ENCODE measurements at regions not wholly inside any gene's neighbourhood (a gene's known extent, or its start where the extent isn't known, plus 50 kb on each side); places are given as distances from the start of the nearest gene placed in this dataset.
A peak's percentile ranks its signal among the peaks of the same experiment; 100 is the strongest.

DNA sequence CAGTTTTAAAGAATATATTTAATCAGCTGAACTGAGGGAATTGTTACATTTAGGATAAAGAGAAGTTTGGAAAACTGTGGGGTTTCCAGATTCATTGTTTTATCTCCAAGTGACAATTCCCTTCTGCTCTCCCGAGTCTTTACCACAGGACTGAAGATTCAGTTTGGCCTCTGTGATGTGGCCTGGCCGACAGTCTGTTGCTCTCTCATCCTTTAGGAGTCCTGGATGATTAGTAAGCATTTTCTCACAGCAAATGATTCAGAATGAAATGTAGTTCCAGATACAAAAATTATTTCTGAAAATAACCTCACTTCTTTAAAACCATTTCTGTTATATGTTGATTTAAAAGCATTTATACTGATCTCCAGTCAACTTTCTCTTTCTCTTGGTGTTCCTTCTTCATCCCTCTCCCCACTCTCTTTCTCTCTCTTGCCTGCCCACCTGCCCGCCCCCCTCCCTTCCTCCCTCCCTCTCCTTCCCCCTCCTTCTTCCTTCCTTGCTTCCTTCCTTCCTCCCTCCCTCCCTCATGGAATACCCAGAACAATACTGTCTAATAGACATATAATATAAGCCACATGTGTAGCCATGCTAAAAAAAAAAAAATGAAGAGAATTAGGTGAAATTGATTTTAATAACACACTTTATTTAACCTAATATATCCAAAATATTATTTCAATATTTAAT, 254.9 kb downstream of the PRL start:
- DNase-seq, result no peak

- no peak for DNase-seq
Observed at GRCh38 chr6:22042706-22043105, 254.1 kb downstream of the PRL start.

DNA sequence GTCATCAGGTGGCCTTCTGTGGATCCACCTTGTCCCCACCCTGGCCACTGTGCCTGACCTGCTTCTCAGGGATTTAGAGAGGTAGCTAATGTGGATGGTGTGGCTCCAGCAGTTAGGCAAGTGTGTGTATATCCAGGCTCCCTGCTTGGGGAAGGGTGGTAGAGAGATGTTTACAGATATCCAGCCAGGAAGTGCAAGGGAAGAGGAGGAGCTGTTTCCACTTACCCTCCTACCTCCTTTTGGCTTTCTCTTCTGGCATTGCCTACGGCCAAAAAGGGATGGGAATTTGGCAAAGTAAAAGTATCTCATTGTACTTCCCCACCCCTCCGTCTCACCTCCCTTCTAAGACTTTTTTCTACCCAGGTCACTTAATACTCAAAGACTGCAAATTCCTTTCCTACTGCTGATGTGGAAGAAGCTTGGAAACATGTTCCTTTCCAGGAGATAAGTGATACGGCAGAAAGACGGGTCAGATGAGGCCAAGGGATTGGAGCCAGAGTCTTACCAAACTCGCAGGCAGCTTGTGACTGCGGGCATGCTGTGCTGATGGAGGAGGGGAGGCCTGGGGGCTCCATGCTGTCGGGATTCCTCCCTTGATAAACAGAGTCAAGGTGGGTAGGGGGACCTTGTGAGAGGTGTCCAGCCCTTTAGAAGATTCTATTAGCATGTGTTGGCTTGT, 253.4 kb downstream of the PRL start:
- no peak for DNase-seq

- no peak for DNase-seq
Observed at GRCh38 chr6:22045261-22045912, 251.4 kb downstream of the PRL start.

- no peak for DNase-seq
Observed at GRCh38 chr6:22049002-22049401, 247.8 kb downstream of the PRL start.

- DNase-seq, result peak; percentile 2
Observed at GRCh38 chr6:22053391-22053997, 243.3 kb downstream of the PRL start.

- no peak for DNase-seq
Observed at GRCh38 chr6:22056398-22056797, 240.4 kb downstream of the PRL start.

- no peak for DNase-seq
Observed at GRCh38 chr6:22057962-22058361, 238.9 kb downstream of the PRL start.

GRCh38 chr6:22059126-22059525, 237.7 kb downstream of the PRL start:
- no peak for DNase-seq

GRCh38 chr6:22059946-22060345, 236.9 kb downstream of the PRL start:
- no peak for DNase-seq

DNA sequence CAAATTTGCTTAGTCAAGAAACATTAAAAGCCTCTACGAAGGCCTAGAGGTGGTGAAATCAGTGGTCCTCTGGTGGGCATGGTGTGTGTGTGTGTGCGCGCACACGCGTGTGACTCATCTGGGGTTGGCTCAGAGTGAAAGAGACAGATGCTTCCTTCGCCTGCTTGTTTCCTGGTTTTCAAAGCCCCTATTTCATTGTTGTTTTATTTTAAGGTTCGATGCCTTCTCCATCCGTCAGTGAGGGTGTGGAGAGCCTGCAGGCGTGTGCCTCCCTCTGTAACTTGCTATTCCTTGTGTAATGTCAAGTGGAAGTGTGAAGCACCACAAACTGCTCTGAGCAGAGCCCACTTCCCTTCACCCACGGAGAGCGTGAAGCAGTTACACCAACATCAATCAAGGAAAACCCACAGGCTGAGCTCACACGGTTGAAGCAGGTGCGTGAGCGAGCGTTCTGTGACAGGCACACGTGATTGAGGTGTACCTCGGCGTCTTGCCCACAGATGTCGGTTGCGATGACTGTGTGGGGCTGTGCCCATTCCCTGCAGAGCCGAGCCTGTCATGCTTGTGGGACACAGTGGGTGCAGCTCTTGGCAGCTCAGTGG, 233.9 kb downstream of the PRL start:
- DNase-seq, result peak; percentile 57

DNA sequence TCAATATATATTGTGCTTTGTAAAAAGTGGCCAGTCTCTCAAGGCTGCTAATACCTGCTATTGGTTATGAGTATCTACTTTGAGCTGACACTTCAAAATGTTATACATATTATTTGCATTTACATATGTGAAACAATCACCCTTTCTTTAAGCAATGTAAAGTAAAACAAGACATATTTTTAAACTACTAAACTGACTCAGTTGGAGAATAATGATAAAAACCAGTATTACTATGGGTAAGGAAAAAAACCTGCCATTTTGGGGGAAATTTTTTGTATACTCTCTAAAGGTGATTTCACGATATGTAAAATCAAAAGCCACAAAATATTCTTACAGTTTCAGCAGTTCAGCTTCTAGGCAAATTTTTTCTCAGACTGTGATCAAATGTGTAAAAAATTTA, 232.3 kb downstream of the PRL start:
- no peak for DNase-seq

DNA sequence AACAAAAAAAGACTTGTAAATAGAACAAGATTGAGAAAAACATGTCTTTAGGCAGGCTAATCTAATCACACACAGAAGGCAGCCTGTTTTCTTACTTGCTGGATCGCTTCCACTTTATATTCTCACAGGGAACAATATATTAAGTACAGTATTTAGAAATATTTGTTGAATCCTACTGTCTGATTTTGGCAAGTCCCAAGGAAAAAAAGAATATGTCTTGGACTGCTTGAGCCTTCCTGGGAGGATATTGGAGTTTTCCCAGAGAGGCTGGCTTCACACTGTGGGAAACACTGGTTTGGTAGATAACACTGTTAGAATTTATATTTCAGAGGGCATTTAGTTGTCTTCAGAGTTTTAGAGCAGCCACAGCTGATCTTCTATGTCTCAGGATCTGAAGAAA, 229.7 kb downstream of the PRL start:
- no peak for DNase-seq

DNA sequence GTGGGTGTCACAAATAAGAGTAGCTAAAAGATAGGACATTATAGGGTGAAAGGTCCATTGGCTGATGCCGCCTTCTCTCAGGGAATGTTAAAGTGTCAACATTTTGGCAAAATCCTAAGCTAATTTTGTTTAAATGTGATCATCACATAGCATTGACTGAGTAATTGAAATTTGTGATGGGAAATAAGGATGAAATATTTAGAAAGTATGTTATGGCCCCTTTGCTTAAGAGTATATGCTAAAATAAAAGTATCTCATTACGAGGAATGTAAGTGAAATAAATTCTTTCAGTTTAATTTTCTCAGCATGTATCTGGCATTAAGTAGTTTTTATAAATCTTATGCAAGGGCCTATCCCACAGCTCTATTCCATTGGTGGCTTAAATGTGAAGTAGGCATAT, 229.2 kb downstream of the PRL start:
- no peak for DNase-seq

DNA sequence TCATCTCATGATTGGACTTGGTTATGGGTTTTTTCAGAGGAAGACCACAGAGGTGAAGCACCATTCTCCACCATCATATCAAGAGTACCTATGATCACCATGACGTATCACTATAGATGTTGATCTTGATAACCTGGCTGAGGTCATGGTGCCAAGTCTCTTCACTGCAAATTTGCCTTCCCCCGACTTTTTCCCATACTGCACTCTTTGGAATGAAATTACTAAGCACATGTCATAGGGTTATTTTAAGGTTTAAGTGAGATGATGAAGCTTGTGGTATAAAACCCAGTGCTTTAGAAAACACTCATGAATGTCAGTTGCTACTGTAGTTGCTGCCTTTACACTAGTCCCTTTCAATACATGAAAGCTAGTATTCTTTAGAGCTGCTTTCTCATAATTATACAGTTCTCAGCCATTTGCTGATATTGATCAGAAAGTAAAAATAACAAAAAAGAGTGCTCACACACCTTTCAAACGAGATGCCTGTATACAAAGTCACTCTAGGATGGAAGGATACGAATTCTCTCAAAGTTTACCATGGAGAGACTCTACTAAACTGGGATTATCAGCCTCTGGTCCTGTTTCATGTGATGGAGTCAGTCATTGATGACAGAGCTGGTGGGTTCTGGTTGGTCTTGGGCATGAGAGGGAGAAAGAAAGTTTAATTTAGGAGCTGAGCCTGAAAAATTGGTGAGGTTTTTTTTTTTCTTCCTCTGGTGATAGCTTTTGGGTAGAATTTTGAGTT, 228.1 kb downstream of the PRL start:
- DNase-seq, result no peak

DNA sequence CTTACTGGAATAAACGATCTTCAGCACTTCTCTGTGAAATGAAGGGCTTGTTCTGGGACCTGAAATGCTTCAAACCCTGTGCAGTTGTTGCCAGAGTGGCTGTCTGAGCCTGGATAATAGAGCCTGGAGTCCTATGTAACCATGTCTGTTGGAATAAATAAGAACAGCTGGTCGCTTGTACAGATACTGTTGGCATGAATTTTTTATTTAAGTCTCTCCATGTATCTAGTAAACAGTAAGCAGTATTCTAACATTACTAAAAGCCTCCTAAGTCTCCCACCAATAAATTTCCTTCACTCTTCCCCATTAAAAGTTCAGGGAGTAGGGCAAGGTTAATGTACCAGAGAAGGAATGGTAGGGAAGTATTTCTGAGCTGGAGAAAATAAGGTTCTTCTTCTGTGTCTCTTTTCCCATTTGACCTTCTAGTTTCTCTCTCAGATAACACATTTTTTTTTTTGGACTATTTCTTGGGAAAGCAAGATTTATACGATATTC, 227.5 kb downstream of the PRL start:
- no peak for DNase-seq

DNA sequence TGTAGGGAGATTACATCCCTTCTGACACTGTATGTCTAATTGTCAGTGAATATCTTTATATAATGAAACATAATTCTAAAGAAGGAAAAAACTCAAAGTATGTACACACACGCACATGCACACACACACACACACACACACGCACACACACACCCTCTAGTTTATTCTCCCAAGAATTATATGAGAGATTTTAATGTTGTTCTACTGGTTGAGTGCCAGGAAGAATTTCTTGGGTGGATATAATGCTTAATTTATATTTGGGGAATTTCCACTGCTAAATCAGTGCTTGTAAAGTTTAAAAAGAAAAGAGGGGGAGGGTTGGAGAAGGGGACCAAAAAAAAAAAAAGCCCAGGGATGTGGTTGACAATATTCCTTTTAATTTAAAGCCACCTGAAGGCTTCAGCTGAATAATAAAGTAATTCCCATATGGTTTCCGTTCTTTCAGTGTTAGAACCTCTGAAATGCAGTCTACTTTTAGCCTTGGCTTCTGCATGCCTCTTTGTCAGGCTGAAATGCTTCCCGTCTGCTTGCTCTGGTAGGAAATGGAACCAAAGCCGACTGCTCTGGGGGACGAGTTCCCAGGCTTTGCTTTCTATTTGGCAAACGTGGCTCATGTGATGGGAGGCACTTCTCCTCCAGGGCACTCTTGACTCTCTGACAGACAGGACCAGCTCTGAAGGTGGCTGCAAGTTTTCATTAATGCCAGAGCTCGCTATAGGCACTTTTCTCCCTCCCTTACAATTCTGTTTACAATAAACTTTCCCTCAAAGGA, 225.4 kb downstream of the PRL start:
- DNase-seq, result no peak

DNA sequence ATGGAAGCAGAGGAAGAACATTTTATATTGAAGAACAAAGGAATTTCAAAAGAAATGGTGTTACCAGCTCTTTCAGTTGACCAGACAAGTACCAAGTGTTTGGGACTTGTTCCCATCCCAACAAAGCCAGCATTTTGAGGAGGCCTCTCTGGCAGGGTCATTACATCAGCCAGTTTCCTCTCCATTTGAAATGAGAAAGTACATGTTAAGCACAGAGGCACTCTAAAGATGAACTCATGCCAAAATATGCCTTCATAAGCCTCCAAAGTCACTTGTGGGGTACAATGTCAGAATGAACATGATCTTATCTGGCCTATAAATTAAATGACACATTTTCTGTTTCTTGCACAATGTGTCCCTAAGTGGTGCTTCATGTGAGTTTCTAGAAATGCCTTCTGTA, 223.9 kb downstream of the PRL start:
- no peak for DNase-seq

DNA sequence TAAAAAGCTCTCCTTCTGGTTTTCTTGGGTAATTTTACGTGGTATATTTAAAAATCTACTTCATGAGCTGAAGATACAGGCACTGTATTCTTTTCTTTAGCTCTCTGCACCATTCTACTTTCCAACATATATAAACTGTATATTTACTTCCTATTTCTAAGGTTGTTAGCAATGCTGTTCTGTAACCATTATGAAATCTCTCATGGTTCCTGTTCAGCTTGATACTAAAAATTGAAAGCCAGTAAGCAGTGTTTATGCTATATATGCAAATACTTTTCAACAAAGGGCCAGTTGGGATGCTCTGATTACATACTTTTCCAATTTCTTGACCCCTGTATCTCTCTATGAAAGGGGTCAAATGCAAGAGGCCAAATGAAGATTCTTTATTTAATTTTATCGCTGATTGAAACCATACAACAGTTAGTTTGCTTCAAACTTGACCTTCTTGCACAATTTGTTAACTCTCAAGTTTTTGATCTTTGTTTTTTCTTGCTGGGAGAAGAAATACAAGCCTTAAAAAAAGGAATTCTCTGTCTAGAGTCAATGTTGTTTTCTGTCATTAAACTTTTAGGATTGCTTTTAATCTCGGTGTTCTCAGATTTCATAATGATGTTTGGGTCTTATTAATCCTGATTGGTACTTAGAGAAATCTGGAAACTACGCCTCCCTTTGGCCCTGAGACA, 223.2 kb downstream of the PRL start:
- no peak for DNase-seq

- no peak for DNase-seq
Observed at GRCh38 chr6:22078288-22078687, 218.5 kb downstream of the PRL start.
